Caco-2 (cell line): ENCODE measurements at regions not wholly inside any gene's neighbourhood (a gene's known extent, or its start where the extent isn't known, plus 50 kb on each side); places are given as distances from the start of the nearest gene placed in this dataset.

Experiments
- BruUV-seq: library from RNA; stranded (reverse); fragments of 400-500 nt; replicated peaks from 2 replicates; lab custom pipeline; 2021; lab: Mats Ljungman, UMichigan
- CTCF ChIA-PET: fragments of 300-600 bp; sonication (Branson Sonifier 250); formaldehyde crosslinking; loops from one replicate; lab custom pipeline; 2022; ENCODE audit warnings: antibody characterized with exemption; lab: Charles Lee
- POLR2A ChIA-PET: fragments of 300-600 bp; sonication (Branson Sonifier 250); formaldehyde crosslinking; loops from one replicate; lab custom pipeline; 2022; ENCODE audit warnings: antibody characterized with exemption; lab: Charles Lee
- DNase-seq, 2 experiments: peaks; one replicate each; pipeline versions ENCODE4 v3.0.0 to v3.0.0-alpha.2; 2020 to 2022
- H3K27me3 ChIP-seq: replicated peaks from 2 replicates; pipeline ENCODE4 v1.6.0; 2011; ENCODE audit warnings: low read length; ENCODE audit not compliant: control insufficient read depth, insufficient read depth
- H3K36me3 ChIP-seq: 2 replicates; pipeline ENCODE4 v1.5.1; 2011; ENCODE audit warnings: low read length; ENCODE audit not compliant: control insufficient read depth, insufficient read depth
- H3K4me1 ChIP-seq: fragments of 250-450 bp; sonication (Bioruptor Pico); 2 replicates; pipeline ENCODE4 v1.5.1; 2020; ENCODE audit warnings: mild to moderate bottlenecking
- H3K4me3 ChIP-seq: 2 replicates; pipeline ENCODE4 v1.5.1; 2011; ENCODE audit warnings: low read depth, mild to moderate bottlenecking, control low read depth, low read length
- H3K9me3 ChIP-seq: fragments of 250-450 bp; sonication (Bioruptor Pico); 2 replicates; pipeline ENCODE4 v1.5.1; 2020; ENCODE audit warnings: mild to moderate bottlenecking, moderate library complexity
- H3K27ac Mint-ChIP-seq: one replicate; pipeline ENCODE4 v1.8.0; 2022; ENCODE audit warnings: mixed read lengths; ENCODE audit not compliant: unreplicated experiment
- H3K27me3 Mint-ChIP-seq: one replicate; pipeline ENCODE4 v1.8.0; 2022; ENCODE audit warnings: mixed read lengths; ENCODE audit not compliant: insufficient read depth, unreplicated experiment
- H3K36me3 Mint-ChIP-seq: one replicate; pipeline ENCODE4 v1.8.0; 2022; ENCODE audit warnings: mild to moderate bottlenecking, mixed read lengths; ENCODE audit not compliant: insufficient read depth, unreplicated experiment
- H3K4me1 Mint-ChIP-seq: one replicate; pipeline ENCODE4 v1.8.0; 2022; ENCODE audit warnings: low read depth, mixed read lengths; ENCODE audit not compliant: unreplicated experiment
- H3K4me3 Mint-ChIP-seq: one replicate; pipeline ENCODE4 v1.8.0; 2022; ENCODE audit warnings: mild to moderate bottlenecking, moderate library complexity, mixed read lengths; ENCODE audit not compliant: unreplicated experiment
- H3K9me3 Mint-ChIP-seq: one replicate; pipeline ENCODE4 v1.8.0; 2022; ENCODE audit warnings: mixed read lengths; ENCODE audit not compliant: unreplicated experiment
- intact Hi-C: fragments of 100-400 bp; cut with micrococcal nuclease; formaldehyde crosslinking; loops from one replicate; pipeline ENCODE4 v1.10.0; 2022; ENCODE audit not compliant: unreplicated experiment
- TF ChIP-seq, protein P1 (sequence below), 2 experiments: fragments of 200-600 bp in 1 of 2; IDR thresholded peaks; 1 replicate in 1 of 2; 2 replicates in 1 of 2; pipeline versions ENCODE4 v1.5.1 to v1.8.0; 2011 to 2022; ENCODE audit warnings: antibody characterized with exemption in 1 of 2, control low read depth in 1 of 2, inconsistent platforms in 1 of 2, low read depth in 1 of 2, low read length in 1 of 2, mild to moderate bottlenecking in 1 of 2, moderate library complexity in 1 of 2; ENCODE audit not compliant: insufficient read depth in 1 of 2, severe bottlenecking in 1 of 2, unreplicated experiment in 1 of 2

DNA sequence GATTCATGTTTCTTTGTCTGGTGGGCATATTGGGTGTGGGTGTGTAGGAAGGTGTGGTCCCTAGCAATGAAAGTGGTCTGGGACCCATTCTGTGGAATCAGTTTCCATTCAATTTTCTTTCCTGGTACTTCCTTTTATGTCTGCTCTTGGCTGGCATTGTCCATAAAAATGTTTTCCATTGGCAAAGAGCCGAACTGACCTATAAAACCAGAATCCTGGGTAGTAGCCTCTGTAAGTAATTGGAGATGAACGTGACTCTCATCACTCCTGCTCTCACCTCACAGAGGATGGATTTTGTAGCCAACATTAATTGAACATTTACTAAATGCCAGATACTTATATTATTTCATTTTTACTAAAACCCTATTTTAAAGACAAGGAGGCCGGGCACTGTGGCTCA is 66.5 kb upstream of the IRX3 start:
- TF ChIP-seq, protein P1, sequence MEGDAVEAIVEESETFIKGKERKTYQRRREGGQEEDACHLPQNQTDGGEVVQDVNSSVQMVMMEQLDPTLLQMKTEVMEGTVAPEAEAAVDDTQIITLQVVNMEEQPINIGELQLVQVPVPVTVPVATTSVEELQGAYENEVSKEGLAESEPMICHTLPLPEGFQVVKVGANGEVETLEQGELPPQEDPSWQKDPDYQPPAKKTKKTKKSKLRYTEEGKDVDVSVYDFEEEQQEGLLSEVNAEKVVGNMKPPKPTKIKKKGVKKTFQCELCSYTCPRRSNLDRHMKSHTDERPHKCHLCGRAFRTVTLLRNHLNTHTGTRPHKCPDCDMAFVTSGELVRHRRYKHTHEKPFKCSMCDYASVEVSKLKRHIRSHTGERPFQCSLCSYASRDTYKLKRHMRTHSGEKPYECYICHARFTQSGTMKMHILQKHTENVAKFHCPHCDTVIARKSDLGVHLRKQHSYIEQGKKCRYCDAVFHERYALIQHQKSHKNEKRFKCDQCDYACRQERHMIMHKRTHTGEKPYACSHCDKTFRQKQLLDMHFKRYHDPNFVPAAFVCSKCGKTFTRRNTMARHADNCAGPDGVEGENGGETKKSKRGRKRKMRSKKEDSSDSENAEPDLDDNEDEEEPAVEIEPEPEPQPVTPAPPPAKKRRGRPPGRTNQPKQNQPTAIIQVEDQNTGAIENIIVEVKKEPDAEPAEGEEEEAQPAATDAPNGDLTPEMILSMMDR (IDR thresholded peaks at IDR 0.05; ENCODE audit: insufficient read depth in 1 of 2, low read depth in 1 of 2, low read length in 1 of 2, severe bottlenecking in 1 of 2, unreplicated experiment in 1 of 2) = no peak
- no peak overlapping the region for H3K4me3 ChIP-seq
- DNase-seq = no peak
- Mint-ChIP-seq H3K27me3 (no peaks in the 10 kb centered on the region), H3K4me3 (no peak overlapping the region), H3K9me3 (peaks cover 23% of the 10 kb centered on the region), H3K4me1 (no peaks in the 10 kb centered on the region), H3K36me3 (no peaks in the 10 kb centered on the region), H3K27ac (no peak overlapping the region)
- no peaks in the 10 kb centered on the region for H3K36me3 ChIP-seq
- no peaks in the 10 kb centered on the region for H3K27me3 ChIP-seq
- intact Hi-C loops = no loop called here
- no TSS peak for BruUV-seq
- ChIA-PET POLR2A (no interaction called here), CTCF (no interaction called here)
- H3K9me3 ChIP-seq = peaks cover 9% of the 10 kb centered on the region
- H3K4me1 ChIP-seq = no peaks in the 10 kb centered on the region

DNA sequence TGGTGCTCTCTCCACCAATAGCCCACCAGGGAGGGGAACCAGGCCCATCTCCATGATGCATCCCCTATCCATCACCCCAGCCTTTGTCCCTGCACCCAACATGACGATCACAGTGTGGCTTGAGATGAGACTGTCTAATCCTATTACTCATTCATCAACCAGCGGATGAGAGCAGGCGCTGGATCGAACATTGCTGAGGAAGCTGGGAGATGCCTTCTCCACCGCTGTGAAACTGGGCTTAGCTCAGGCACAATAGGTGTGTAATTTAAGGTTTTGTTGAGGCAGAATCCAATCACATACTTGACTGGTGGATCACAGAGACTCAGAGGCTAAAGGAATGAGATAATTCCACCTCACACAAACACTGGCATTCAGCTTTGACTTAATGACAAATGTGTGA is 64.6 kb upstream of the IRX3 start:
- H3K27ac Mint-ChIP-seq = no peak overlapping the region
- H3K27me3 ChIP-seq = no peaks in the 10 kb centered on the region
- H3K27me3 Mint-ChIP-seq = no peaks in the 10 kb centered on the region
- DNase-seq = no peak
- H3K4me3 Mint-ChIP-seq = no peak overlapping the region
- no peaks in the 10 kb centered on the region for H3K36me3 ChIP-seq
- peaks cover 9% of the 10 kb centered on the region for H3K9me3 ChIP-seq
- peaks cover 31% of the 10 kb centered on the region for H3K9me3 Mint-ChIP-seq
- no peaks in the 10 kb centered on the region for H3K4me1 ChIP-seq
- intact Hi-C loops = no loop called here
- no TSS peak for BruUV-seq
- peaks cover 6% of the 10 kb centered on the region for H3K4me1 Mint-ChIP-seq
- POLR2A ChIA-PET = no interaction called here
- CTCF ChIA-PET = no interaction called here
- H3K4me3 ChIP-seq = no peak overlapping the region
- TF ChIP-seq, protein P1 (IDR thresholded peaks at IDR 0.05; ENCODE audit: insufficient read depth in 1 of 2, low read depth in 1 of 2, low read length in 1 of 2, severe bottlenecking in 1 of 2, unreplicated experiment in 1 of 2) = no peak
- no peaks in the 10 kb centered on the region for H3K36me3 Mint-ChIP-seq

- Mint-ChIP-seq H3K4me3 (no peak overlapping the region), H3K27me3 (no peaks in the 10 kb centered on the region), H3K9me3 (peaks cover 8% of the 10 kb centered on the region), H3K36me3 (no peaks in the 10 kb centered on the region), H3K27ac (no peak overlapping the region), H3K4me1 (peaks cover 6% of the 10 kb centered on the region)
- no peaks in the 10 kb centered on the region for H3K27me3 ChIP-seq
- ChIA-PET CTCF (no interaction called here), POLR2A (no interaction called here)
- H3K4me1 ChIP-seq = no peaks in the 10 kb centered on the region
- no peaks in the 10 kb centered on the region; the same call in 1 of the 2 replicates for H3K9me3 ChIP-seq
- BruUV-seq = no TSS peak
- intact Hi-C loops = no loop called here
- H3K4me3 ChIP-seq = no peak overlapping the region
- TF ChIP-seq, protein P1 (IDR thresholded peaks at IDR 0.05; ENCODE audit: insufficient read depth in 1 of 2, low read depth in 1 of 2, low read length in 1 of 2, severe bottlenecking in 1 of 2, unreplicated experiment in 1 of 2) = no peak
- DNase-seq = no peak
- H3K36me3 ChIP-seq = no peaks in the 10 kb centered on the region
Measured at GRCh38 chr16:54347961-54348360, 61.4 kb upstream of the IRX3 start.
